Ovary (tissue), 3 donors: ENCODE measurements at regions not wholly inside any gene's neighbourhood (a gene's known extent, or its start where the extent isn't known, plus 50 kb on each side); places are given as distances from the start of the nearest gene placed in this dataset.

Experiments used
- EP300 ChIP-seq: sonication (generic); formaldehyde crosslinking; IDR thresholded peaks from one replicate; pipeline ENCODE4 v1.6.1; 2017; ENCODE audit warnings: antibody characterized with exemption
- POLR2A ChIP-seq: fragments of 450-650 bp; IDR thresholded peaks from one replicate; pipeline ENCODE4 v1.6.1; 2017; ENCODE audit warnings: antibody characterized with exemption, mild to moderate bottlenecking, moderate library complexity
- TF ChIP-seq, protein P1 (sequence below), 3 donors: fragments of 450-650 bp in 2 of 3; fragments of 200-600 bp in 1 of 3; IDR thresholded peaks; one replicate each; pipeline versions ENCODE4 v1.5.1 to v1.8.0; 2016 to 2022; ENCODE audit warnings: antibody characterized with exemption in 3 of 3, mild to moderate bottlenecking in 1 of 3
- donor health status: DM: no; HTN: no; CAD: no.

- TF ChIP-seq POLR2A (no peak), EP300 (no peak)
- TF ChIP-seq, protein P1, sequence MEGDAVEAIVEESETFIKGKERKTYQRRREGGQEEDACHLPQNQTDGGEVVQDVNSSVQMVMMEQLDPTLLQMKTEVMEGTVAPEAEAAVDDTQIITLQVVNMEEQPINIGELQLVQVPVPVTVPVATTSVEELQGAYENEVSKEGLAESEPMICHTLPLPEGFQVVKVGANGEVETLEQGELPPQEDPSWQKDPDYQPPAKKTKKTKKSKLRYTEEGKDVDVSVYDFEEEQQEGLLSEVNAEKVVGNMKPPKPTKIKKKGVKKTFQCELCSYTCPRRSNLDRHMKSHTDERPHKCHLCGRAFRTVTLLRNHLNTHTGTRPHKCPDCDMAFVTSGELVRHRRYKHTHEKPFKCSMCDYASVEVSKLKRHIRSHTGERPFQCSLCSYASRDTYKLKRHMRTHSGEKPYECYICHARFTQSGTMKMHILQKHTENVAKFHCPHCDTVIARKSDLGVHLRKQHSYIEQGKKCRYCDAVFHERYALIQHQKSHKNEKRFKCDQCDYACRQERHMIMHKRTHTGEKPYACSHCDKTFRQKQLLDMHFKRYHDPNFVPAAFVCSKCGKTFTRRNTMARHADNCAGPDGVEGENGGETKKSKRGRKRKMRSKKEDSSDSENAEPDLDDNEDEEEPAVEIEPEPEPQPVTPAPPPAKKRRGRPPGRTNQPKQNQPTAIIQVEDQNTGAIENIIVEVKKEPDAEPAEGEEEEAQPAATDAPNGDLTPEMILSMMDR (IDR thresholded peaks at IDR 0.05) = no peak
Measured at GRCh38 chr14:87579036-87579435, 413.9 kb downstream of the GALC start.
